ENCODE measurements at regions not wholly inside any gene's neighbourhood (a gene's known extent, or its start where the extent isn't known, plus 50 kb on each side); places are given as distances from the start of the nearest gene placed in this dataset.

GRCh38 chr11:127894316-127894715 is 693.0 kb downstream of the ETS1 start:
- DNase-seq (ENCODE audit: low read depth in 1 of 2, low spot score in 1 of 2), result no peak

DNA sequence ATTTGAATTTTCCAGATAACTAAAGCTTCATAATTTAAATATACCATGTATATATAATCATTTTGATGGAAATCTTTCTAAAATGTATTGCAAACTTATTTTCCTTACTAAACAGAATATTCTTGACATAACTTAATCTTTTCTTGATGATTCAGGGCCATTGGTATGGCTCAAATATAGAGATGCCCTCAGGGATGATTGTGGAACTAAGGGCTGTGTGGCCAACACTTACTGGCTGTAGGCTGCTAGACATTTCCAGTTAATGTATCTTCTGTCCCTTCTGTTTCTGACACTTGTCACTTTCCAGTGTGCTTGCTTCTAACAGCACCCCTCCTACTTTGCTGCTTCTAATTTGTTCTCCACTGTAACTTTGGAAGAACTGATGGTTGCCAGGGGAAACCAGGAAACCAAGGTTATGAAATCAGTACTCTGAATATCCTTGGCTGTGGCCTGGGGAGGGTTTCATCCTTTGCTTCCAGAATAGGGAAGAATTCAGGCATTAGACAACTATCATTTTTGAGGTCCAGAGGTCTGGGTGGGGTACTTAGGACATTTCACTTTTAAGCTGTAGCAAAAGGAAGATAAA is 697.2 kb downstream of the ETS1 start:
- no peak for DNase-seq (ENCODE audit: low read depth in 1 of 2, low spot score in 1 of 2)

- DNase-seq (ENCODE audit: low read depth in 1 of 2, low spot score in 1 of 2), result no peak
Measured at GRCh38 chr11:127888386-127888785, 699.0 kb downstream of the ETS1 start.

GRCh38 chr11:127875131-127875530 is 712.2 kb downstream of the ETS1 start:
- DNase-seq (ENCODE audit: low read depth in 1 of 2, low spot score in 1 of 2), result no peak

- no peak for DNase-seq (ENCODE audit: low read depth in 1 of 2, low spot score in 1 of 2)
Measured at GRCh38 chr11:127873478-127873877, 713.9 kb downstream of the ETS1 start.

- DNase-seq (ENCODE audit: low read depth in 1 of 2, low spot score in 1 of 2), result no peak
Measured at GRCh38 chr11:127866109-127866508, 721.2 kb downstream of the ETS1 start.

- no peak for DNase-seq (ENCODE audit: low read depth in 1 of 2, low spot score in 1 of 2)
Measured at GRCh38 chr11:127864861-127865260, 722.5 kb downstream of the ETS1 start.

DNA sequence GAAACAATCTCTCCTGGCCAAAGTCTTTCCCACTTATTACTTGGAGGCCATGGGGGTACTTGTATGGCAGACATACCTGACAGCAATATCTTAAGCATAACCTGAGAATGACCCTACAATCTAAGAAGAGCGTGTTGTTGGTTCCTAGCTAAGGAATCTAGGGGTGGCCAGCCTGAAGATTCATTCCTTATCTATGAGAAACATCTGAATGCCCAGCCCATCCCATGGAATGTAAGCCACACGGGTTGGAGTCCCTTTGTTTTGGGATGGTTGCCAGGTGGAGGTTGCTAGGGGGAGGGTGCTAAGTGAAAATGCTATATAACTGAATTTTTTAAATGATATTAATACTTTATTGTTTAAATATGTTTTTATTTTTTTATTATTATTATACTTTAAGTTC is 725.0 kb downstream of the ETS1 start:
- no peak for DNase-seq (ENCODE audit: low read depth in 1 of 2, low spot score in 1 of 2)

- DNase-seq (ENCODE audit: low read depth in 1 of 2, low spot score in 1 of 2), result no peak
Measured at GRCh38 chr11:127859941-127860354, 727.4 kb downstream of the ETS1 start.

- DNase-seq (ENCODE audit: low read depth in 1 of 2, low spot score in 1 of 2), result no peak
Measured at GRCh38 chr11:127844876-127845275, 742.5 kb downstream of the ETS1 start.

DNA sequence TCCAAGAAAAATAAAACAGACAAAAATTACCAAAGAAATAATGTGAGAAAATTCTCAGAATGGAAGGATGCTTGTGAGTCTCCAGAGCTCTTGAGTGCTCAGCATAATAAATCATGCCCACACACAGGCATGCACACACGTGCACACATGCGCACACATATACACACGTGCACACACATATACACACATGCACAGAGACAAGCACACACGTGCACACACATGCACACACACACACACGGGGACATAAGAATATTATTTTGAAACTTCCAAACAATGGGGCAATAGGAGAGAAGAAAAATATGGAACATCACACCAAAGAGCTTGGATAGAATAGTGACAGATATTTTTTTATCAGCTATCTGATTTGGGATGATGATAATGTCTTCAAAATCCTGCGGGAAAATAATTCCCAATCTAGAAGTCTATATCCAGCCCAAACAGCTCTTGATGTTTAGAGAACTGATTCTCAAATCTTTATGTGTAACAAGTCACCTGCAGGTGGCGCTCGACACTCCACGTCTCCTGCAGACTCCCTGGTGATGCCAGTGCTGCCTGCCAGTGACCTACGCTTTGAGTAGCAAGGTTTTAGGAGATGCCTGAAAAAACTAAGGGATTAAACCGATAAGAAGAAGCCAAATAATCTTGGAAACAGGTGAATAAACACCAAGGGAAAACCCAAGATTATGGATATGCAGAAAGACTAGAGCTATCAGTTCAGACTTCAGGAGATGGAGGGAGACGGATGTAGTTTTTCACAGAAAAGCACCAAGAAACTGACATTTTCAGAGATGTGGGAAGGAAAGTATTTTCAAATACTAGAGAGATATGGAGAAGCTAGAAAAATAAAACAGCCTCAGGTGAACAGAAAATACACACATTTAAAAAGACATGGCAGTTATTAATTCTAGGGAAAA is 743.6 kb downstream of the ETS1 start:
- peak; percentile 27 to 56 for DNase-seq (ENCODE audit: low read depth in 1 of 2, low spot score in 1 of 2)

- DNase-seq (ENCODE audit: low read depth in 1 of 2, low spot score in 1 of 2), result no peak
Measured at GRCh38 chr11:127825183-127825582, 762.2 kb downstream of the ETS1 start.

DNA sequence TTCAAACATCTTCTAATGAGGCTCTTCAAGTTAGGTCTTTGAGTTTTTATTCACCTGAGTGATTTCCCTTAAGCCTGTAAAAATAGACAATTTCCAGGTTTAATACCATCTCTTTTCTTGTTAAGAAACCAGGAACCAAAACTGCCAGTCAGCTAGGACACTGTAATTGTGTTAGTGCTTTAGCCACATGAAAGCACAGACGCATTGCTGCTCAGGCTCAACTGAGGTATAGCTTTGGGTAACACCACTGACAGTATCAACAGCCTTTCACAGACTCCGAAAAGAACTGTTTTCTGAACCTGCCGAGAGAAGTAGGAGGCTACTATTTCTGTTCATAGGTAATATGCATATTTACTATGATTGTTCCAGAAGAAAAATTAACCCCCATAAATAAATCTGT is 768.7 kb downstream of the ETS1 start:
- no peak for DNase-seq (ENCODE audit: low read depth in 1 of 2, low spot score in 1 of 2)

DNA sequence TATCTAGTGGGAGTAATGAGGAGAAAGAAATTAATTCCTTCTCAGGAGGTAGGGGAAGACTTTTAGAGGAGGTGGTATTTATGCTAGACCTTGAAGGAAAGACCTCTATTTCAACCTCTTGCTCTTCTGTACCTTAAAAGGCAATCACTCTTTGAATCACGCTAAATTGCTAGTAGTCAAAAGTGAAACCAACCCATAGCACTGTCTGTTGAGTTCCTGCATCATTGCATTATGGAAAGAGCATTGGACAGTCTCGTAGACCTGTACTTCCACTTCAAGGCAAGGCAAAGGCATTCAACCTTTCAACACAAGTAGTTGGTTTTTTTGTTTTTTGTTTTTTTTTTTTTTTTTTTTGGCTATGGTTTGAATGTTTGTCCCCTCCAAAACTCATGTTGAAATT is 770.4 kb downstream of the ETS1 start:
- no peak for DNase-seq (ENCODE audit: low read depth in 1 of 2, low spot score in 1 of 2)

- no peak for DNase-seq (ENCODE audit: low read depth in 1 of 2, low spot score in 1 of 2)
Measured at GRCh38 chr11:127815331-127815730, 772.0 kb downstream of the ETS1 start.

DNA sequence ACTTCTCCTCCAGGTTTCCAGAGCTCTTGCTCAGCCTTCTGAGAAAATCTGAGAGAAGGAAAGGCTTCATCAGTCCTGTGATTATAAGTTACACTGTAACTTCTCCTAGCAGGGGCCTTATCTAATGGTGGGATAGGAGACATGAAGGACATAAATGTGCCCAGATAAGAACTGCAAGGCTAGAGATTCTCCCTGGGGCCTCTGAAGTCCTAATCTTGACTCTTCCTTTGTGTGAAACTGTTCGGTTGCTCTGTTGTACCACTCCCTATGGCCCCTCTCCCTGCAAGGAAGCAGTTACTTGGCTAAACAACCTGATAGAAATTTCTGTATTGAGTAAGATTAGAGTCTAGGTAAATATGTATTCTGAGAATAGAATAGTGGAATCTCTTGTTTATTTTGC is 780.9 kb downstream of the ETS1 start:
- DNase-seq (ENCODE audit: low read depth in 1 of 2, low spot score in 1 of 2), result no peak

- no peak for DNase-seq (ENCODE audit: low read depth in 1 of 2, low spot score in 1 of 2)
Measured at GRCh38 chr11:127805771-127806170, 781.6 kb downstream of the ETS1 start.

DNA sequence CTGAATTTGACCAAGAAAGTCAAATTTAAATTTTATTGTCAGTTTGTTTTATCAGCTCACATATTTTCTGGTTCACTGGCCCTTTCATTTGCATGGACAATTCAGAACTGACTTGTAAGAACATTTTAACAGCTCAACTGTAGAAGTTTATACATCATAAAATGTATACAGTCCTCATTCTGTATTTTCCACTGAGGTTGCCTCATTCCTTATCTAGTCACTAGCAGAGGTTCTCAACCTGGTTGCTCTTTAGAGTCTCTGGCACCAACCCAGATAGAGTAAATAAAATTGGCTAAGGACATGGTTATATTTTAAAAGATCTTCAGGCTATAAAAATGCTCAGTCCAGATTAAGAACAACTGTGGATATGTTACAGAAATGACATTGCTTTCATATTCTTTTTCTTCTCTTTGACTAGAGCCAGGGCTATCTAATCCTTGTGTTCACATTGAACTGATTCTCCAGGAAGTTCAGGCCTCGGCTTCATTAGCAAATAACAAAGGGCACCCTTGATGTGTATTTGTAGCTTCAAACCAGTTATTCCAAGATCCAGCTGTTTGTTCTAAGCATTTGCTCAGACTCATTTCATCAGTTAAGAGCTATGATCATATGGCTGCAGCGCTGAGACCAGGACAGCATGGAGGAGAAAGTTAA is 782.5 kb downstream of the ETS1 start:
- no peak for DNase-seq (ENCODE audit: low read depth in 1 of 2, low spot score in 1 of 2)

GRCh38 chr11:127803755-127804154 is 783.6 kb downstream of the ETS1 start:
- no peak for DNase-seq (ENCODE audit: low read depth in 1 of 2, low spot score in 1 of 2)

DNA sequence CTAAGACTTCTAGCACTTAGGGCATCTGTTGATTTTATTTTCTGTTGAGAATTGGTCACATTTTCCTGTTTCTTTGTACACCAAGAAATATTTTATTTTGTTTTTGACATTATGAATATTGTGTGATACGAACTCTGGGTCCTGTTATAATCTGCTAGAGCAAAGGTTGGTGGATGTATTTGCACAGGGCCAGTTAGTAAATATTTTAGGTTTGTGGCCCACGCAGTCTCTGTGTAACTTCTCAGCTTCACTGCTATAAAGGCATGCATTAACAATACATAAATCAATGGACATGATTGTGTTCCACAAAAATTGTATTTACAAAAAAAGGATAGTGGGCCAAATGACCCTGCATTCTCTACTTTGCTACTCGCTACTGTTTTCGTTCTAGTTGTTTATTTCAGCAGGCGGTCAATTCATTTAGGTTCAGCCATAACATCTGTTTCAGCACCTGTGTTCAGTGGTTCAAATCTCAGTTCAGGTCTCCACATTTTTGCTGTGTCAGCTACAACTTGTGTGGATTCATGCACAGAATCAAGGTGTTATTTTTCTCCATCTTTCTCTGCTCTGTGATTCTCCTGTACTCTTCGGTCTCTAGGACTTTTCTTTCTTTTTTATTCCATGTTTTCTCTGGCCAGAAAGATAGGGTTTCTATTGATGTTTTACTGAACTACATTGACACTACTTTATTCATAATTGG is 786.2 kb downstream of the ETS1 start:
- DNase-seq (ENCODE audit: low read depth in 1 of 2, low spot score in 1 of 2), result no peak

GRCh38 chr11:127795326-127795725 is 792.0 kb downstream of the ETS1 start:
- DNase-seq (ENCODE audit: low read depth in 1 of 2, low spot score in 1 of 2), result no peak

DNA sequence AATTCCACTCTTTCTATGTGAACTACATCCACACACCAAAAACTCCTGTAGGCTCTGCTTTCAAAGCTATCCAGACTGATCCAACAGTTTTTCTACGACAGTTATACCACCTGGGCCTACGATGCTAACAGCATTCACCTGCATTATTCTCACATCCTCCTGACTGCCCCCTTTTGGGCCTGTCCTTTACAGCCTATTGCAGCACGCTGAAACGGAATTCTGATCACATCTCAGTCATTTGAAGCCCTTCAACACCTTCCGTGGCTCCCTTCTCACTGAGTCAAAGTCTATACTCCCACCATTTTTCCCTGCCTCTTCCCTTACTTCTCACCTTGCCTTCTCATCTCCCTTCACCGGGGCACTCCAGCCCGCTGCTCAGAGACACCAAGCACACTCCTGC is 791.3 kb upstream of the KIRREL3 start:
- no peak for DNase-seq (ENCODE audit: low read depth in 1 of 2, low spot score in 1 of 2)

Data from activated CD4-positive, alpha-beta T cell treated with anti-CD3 and anti-CD28 coated beads, Interleukin-2, amount 50 U/mL, for 24 hours (primary cell).